IPS-NIHi7 (cell line): ENCODE measurements at regions not wholly inside any gene's neighbourhood (a gene's known extent, or its start where the extent isn't known, plus 50 kb on each side); places are given as distances from the start of the nearest gene placed in this dataset.
A peak's percentile ranks its signal among the peaks of the same experiment; 100 is the strongest.

Experiments used
- DNase-seq: peaks from one replicate; pipeline ENCODE4 v3.0.0; 2012; ENCODE audit warnings: mixed read lengths; ENCODE audit errors: extremely low spot score

DNA sequence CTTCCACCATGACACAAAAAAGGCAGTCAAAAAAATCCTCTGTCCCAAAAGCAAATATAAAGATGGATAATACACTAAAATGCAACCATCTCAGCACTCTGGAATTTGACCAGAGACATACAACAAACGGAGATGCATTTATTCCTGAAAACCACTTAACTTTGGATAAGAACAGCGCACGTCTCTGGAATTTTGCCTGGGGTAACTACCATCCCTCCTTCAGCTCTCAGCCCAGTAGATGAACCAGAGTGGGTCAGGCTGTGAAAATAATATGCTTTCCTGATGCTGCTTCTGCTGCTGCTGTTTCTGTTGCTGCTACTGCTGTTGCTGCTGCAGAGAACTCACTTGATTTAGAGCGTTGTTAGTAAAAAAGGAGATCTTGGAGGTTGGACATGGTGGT is 133.8 kb upstream of the ACVR2A start:
- DNase-seq: no peak

DNA sequence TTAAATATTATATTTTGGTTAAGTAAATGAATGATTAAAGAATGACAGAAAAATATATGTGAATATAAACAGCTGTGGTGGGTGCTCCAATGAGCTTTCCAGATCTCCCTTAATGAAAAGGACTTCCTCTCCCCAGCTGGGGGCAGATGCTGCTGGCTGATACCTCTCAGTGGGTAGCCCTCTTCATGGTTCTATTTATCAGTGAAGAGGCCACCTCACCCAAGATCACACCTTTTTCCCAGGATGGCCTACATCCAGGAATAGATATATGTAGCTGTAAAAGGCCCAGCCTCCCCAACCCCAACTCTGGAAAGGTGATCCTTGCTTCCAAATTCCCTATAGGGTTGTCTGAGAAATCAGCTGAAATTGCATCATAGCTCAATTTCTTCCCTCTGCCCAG is 135.2 kb upstream of the ACVR2A start:
- DNase-seq: no peak

DNA sequence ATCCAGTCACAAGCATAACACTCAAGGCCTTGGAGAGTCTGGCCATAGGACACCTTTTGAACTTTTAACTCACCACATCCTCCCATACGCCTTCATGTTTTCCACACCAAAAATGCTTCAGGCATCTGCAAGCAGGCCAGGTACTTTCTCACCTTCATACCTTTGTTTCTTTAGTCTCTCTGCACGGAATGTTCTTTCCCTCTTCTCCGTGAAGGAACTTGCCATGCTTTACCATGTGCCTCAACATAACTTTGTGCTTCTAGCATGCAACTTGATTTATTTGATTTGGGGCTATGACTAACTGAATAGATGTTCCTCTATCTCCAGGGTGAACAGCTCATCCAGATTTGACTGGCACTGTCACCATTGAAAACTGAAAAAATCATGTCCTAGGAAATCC is 141.7 kb upstream of the ACVR2A start:
- no peak for DNase-seq

DNA sequence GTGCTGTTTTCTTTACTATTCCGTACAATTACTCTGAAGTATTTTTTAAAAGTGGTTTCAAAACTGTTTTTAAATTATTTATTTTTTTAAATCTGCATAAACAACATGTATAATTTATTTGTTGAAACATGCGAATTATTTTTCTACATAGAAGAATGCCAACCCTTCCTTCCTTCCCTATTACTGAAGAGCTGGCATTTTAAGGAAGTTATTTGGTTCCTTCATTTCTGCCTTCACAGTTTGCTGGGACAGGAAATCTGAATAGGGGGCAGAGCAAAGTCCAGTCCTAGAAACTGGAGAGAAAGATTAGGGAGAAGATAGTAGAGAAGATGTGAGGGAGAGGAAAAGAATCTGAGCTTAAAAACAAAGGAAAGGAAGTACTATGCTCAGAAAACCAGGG is 146.7 kb upstream of the ACVR2A start:
- DNase-seq: no peak

DNA sequence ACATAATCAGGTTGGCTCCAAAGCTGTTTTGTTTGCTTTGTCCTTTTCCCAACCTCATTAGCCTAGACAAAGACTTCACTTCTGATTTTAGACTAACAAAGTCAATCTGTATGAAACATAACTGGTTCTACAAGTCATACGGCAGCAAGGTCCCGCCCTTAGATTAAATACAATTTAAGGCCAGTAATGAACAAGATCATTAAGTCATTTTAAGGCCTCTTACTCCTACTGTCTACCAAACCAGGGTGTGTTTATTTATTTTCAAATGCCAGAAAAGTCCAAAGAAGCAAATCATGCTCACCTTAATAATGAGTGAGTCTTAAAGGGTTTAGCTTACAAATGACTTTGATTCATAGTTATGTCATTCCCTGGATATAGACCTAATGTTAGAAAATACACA is 148.4 kb upstream of the ACVR2A start:
- no peak for DNase-seq

DNA sequence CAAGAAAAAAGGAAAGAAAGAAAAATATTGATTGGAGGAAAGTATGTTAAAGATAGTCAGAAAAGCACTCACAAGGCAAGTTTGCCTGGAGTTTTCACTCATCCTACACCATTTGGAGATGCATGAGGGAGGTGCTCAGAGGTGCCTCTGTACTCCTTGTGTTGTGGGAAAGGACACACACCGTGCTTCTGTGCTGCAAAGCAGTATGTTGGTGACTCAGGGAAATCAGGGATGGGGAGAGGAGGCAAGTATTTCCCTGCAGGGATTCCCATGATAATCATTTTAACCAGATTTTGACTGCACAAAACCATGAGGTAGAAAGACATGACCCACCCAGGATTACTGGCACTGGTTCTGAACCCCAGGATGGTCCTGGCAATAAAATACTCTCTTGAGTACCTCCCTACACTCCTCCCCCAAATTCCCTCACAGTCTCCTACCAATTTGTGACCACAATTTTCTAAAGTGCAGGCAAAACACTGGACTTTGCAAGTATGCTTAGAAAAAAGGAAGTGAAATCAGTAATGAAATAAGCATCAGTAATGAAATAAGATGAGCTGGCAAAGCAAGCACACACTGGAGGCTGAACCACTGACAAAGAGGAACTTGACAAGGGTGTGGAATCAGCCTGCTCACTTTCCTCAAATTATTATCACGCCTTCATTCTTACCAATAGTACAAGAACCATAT is 155.5 kb upstream of the ACVR2A start:
- no peak for DNase-seq

DNA sequence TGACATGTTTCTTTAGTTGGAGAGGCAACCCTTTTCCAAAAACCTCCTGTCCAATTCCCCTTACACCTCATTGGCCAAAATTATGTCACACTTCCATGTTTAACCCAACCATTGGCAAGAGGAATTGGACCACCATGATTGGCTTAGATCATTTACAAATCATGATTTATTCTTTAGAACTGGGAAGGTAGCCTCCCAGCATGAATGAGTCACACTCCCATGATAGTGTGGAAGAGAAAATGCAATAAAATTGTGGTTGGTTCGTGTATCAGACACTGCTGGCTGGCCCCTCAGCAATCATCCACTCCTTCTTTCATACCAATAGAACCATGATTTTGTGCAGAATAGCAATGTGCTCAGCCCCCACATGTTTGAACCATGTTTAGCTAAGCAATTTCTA is 156.6 kb upstream of the ACVR2A start:
- DNase-seq: no peak

DNA sequence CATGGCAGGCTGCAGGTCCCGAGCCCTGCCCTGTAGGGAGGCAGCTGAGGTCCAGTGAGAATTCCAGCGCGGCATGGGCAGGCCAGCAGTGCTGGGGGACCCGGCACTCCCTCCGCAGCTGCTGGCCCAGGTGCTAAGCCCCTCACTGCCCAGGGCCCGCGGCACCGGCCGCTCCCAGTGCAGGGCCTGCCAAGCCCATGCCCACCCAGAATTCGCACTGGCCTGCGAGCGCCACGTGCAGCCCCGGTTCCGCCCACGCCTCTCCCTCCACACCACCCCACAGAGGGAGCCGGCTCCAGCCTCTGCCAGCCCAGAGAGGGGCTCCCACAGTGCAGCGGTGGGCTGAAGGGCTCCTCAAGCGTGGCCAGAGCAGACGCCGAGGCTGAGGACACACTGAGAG is 158.5 kb upstream of the ACVR2A start:
- DNase-seq: no peak

DNA sequence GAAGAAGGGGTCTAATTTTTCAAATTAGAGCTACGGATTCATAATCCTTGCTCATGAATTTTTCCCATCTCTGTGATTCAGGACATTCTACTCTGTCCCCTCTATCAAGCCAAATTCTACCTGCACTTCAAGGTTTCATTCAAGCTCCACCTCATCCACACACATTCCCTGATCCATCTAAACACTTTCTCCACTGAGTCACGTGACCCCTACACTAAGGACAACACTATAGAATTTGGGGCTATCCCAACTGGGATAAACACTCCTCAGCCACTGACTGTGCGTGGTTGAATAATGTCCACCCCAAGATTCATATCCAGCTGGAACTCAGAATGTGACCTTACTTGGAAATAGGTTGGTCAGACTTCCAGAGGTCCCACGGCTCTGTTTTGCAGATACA is 159.9 kb upstream of the ACVR2A start:
- DNase-seq: no peak

DNA sequence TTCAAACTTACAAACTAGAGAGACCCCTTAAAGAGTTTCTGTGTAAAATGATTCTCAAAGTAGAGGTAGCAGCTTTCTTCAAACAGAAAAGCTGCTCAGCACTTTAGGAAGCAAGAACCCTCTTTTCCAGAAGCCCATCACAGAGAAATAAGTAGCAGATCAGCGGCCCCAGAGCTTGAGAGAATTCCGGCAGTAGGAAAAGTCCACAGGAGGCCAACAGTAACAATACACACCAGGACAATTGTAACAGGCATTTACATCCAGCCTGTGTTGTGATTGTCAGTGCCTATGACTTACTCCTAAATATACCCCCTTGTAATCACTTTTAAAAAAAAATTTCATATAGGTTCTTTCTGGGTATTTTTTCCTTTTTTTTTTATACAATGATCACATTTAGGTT is 161.4 kb upstream of the ACVR2A start:
- peak; percentile 14 for DNase-seq

DNA sequence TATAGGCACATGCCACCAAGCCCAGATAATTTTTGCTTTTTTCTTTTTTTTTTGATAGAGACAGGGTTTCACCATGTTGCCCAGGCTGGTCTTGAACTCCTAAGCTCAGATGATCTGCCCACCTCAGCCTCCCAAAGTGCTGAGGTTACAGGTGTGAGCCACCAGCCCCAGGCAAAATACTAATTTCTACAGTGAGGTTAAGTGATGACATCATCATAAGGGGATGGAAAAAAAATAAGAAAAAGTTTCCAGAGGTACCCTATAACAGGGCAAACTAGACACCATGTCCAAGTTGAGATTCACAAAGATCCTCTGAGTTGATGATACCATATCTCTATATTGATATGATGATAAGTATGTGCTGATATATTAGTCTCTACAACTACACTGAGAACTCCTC is 163.7 kb upstream of the ACVR2A start:
- no peak for DNase-seq

DNA sequence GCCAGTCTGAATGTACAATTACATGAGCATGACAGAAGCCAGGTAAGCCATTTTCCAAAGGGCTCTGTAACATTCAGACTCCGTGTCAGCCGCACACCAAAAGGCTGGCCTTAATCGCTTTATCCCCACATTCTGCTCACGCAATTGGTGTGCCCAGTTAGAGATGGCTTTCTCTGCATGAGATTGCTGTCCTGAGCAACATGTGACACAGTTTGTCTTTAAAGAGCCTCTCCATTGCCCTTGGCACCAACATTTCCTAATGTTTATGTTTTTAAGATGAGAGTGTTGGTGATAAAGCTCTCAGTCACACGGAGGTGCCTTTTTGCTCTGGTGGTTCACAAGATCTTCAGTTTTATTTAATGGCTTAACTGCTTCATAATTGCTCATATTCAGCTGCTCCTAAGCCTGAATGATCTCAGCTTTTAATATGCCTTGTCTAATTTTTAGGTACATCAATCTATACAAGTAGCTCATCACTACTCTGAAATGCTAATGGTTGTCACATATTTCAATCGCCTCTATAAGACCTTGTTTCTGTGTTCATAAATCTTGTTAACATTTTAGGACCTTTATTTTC is 164.8 kb upstream of the ACVR2A start:
- no peak for DNase-seq

DNA sequence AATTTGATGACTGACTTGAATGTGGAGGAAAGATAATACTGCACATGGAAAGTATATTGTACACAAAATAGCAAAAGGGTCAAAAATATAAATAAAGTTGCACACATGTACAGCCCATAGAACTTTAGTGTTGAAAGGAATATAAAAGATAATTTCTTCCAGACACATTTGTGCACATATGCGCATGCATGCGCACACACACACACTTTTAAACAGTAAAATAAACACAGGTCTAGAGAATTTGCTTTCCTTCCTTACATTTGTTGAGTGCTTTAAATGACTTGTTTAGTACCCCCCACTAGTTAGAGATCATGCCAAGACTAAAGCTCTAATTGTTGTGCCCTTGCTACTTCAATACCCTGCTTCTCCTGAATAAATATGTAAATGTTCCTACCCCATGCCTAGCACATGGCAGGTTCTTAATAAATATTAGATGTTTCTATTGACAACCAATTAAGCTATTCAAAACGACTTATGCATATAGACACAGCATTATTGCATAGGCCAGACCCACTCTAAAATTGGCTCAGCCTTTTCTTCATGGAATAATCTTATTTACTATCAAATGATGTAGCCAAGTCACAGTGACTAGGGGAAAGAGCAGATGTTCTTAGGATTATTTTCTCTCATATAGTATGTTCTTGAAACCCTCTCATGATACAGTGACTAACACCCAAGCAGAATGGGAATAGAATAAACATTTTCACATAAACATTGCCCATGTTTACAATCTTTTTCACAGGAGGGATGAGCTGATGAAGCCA is 165.5 kb upstream of the ACVR2A start:
- DNase-seq: no peak

DNA sequence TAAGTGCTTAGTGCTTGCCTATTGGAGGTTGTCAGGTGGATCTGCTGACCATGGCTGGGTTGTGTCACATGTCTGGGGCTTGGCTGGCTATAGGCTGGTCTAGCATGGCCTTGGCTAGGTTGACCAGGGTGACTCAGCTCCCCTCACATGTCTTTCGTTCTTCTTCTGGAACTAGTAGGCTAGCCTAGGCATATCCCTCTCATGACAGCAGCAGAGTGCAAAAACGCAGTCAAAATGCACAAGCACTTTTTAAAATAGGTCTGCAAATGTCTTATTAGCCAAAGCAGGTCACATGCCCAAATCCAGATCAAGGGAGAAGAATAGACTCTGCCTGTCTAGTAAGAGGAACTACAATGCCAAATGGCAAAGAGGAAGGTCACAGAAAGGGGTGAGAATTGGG is 179.7 kb upstream of the ACVR2A start:
- DNase-seq: no peak

DNA sequence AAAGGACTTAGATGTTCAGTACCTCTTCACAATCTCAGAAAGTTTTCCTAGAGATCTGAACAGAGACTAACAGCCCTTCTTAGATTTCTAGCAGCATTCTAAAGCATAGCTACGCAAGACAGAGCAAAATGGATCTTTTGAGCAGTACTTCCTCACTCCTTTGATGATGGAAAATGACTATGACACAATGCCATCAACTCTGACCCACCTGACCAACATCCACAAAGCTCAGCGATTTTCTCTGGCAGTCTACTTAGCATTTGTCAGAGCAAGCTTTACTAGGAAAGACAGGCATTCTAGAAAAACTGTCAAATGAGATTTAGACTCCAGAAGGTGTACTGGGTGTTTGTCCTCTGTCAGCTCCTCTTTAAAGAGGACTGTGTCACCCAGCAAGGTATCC is 180.9 kb upstream of the ACVR2A start:
- DNase-seq: no peak

DNA sequence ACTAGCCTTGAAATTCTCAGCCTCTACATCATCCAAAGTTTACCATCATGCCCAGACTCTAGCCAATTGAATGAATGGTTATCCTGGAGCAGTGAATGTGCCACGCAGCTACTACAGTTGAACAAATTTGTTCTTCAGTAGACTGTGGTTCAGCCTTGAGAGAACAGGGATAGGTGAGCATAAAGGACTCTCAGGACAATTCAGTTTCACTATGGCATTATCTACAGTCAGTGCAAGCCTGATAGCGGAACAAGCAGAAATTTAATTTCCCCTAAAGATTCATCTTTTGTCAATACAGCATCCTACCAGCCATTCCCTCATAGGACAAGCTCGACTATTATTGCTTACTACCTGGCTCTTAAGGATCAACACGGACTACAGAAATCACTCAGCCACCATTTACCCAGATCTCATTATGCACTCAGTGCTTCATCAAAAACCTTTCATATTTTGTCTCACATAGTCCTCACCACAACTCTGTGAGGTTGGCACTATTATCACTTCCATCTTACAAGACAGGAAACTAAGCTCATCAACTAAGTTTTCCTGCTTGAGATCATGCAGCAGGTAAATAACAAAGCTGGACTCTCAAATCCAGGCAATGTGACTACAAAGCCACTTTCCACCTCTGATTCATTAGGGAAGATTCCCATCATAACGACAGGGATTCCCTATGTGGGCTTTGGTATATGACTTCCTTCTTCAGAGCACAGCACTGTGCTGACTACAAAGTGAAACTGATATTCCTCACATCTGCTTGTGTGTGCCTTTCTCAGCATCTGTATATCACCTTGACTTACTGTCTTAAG is 181.5 kb upstream of the ACVR2A start:
- DNase-seq: no peak

DNA sequence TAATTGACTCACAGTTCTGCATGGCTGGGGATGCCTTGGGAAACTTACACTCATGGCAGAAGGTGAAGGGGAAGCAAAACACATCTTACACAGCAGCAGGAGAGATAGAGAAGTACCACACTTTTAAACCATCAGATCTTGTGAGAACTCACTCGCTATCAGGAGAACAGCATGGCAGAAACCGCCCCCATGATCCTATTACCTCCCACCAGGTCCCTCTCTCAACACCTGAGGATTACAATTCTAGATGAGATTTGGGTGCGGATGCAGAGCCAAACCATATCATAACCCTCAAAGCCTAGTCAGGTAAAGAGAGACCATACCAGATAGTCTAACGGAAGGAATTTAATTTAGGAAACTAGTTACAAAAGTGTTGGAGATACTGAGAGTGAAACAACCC is 182.6 kb upstream of the ACVR2A start:
- no peak for DNase-seq

DNA sequence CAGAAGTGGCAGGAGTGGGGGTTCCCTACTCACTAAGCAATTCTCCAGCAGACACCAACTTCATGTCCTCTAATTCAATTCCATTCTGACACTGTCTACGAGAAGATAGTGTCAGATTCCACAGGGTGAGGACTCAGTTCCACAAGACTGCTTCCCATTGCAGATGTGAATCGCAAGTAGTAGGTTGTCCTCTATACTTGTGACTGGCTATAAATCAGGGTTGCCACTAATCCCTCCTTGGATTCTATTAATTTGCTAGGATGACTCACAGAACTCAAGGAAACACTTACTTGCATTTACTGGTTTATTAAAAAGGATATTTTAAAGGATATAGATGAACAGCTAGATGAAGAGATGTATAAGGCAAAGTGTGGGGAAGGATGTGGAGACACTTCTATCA is 184.1 kb upstream of the ACVR2A start:
- DNase-seq: no peak

DNA sequence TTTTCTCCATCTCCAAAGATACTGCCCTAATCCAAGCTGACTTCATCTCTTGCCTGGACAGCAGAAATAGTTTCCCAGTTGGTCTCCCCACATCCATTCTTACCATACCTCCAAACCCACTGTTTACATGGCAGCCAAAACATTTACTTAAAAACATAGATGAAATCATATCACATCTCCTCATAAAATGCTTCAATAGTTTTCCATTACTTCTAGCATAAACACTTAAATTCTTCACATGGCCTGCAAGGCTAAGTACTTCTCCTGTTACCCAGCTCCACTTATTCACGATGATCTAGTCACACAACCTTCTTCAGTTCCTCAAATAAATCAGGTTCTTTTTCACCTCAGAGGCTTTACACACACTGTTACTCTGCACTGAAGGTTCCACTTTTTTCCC is 185.8 kb upstream of the ACVR2A start:
- no peak for DNase-seq

DNA sequence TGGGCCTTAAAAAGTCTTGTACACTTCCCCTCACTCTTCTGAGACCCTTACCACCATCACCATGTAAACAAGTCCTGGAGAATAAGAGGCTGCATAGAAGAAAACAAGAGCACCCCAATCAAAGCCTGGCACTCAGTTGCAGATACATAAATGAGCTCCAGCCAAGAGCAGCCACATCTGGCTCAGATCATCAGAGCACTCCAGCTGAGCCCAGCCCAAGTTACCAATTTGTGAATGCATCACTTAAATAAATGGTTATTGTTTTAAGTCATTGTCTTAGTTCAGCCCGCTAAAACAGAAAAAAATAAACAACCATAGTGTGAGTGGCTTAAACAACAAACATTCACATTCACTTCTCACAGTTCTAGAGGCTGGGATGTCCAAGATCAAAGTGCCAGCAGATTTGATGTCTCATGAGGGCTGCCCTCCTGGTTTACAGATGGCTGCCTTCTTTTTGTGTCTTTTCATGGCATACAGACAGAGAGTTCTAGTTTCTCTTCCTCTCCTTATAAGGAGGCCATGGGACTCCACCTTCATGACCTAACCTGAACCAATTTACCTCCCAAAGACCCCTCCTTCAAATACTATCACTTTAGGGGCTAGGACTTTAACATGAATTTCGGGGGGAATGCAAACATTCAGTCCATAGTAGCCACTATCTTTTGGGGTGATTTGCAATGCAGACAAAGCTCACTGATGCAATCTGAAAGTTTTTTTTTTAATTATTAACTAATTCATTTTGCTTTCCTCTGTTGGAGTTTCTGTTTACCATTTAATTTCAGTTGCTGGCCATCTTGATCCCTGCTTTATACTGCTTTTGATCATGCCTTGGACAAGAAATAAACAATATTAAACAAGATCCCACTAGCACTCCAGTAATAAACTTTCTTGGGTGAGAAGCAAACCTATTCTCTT is 187.5 kb upstream of the ACVR2A start:
- no peak for DNase-seq

DNA sequence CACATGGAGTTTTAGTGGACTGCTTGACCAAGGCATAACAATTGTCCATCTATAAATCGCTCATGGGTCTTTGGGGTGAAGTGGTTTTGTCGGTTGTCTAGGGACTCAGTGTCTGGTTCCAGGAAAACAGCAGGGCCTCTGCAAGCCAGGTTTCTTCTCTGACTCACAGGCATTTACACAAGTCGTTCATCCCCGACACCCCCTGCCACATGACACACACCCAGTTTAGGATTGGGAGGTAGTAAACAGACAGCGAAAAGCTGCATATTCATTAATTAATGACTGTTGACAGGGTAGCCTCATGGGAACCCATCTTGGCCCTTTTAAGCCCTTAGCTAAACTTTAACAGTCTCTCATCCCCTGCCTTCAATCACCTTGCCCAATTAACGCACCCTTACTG is 194.8 kb upstream of the ACVR2A start:
- no peak for DNase-seq
